HEK293 (cell line): ENCODE measurements at regions not wholly inside any gene's neighbourhood (a gene's known extent, or its start where the extent isn't known, plus 50 kb on each side); places are given as distances from the start of the nearest gene placed in this dataset.
"Not testable (repeated sequence)": the region's sequence is repeated elsewhere in the genome, so short reads cannot be mapped to it uniquely, and the experiment has no call there.

Experiments
- CTCF ChIA-PET: fragments of 350-600 bp; formaldehyde crosslinking; extraction: SDS; loops from one replicate; lab custom pipeline; 2021; ENCODE audit warnings: antibody characterized with exemption; lab: Yijun Ruan, JAX
- POLR2A ChIA-PET: fragments of 300-600 bp; formaldehyde crosslinking; extraction: SDS; loops from one replicate; lab custom pipeline; 2020; ENCODE audit warnings: antibody characterized with exemption, inconsistent platforms; lab: Yijun Ruan, JAX
- H3K27ac ChIP-seq: fragments of 200-500 bp; sonication (Bioruptor generic); 2 replicates; pipeline ENCODE4 v1.5.1; 2014; ENCODE audit warnings: low read depth, low read length, control low read depth, inconsistent platforms; ENCODE audit errors: extremely low read depth
- H3K36me3 ChIP-seq, 2 experiments: fragments of 200-500 bp in 1 of 2; sonication (Bioruptor generic) in 1 of 2; 1 replicate in 1 of 2; 2 replicates in 1 of 2; pipeline ENCODE4 v1.5.1; 2014 to 2017; ENCODE audit warnings: inconsistent platforms in 2 of 2, low read length in 2 of 2; ENCODE audit not compliant: control insufficient read depth in 2 of 2, insufficient read depth in 1 of 2
- H3K4me1 ChIP-seq: fragments of 200-500 bp; sonication (Bioruptor generic); 2 replicates; pipeline ENCODE4 v1.5.1; 2014; ENCODE audit warnings: mild to moderate bottlenecking, low read length, inconsistent platforms; ENCODE audit not compliant: control insufficient read depth, insufficient read depth
- H3K4me3 ChIP-seq: 2 replicates; pipeline ENCODE4 v1.5.1; 2011; ENCODE audit warnings: low read depth, mild to moderate bottlenecking, control low read depth, low read length, moderate library complexity
- H3K9me3 ChIP-seq: fragments of 200-500 bp; sonication (Bioruptor generic); 2 replicates; pipeline ENCODE4 v1.5.1; 2014; ENCODE audit warnings: low read depth, low read length, inconsistent platforms; ENCODE audit not compliant: control insufficient read depth, insufficient read depth
- BCL11A ChIP-seq: fragments of 450-650 bp; formaldehyde crosslinking; IDR thresholded peaks from 2 replicates; pipeline ENCODE4 v1.5.1; 2016; ENCODE audit warnings: low read depth, missing biosample characterization, missing genetic modification characterization
- GLIS1 ChIP-seq: fragments of 450-650 bp; formaldehyde crosslinking; IDR thresholded peaks from 2 replicates; pipeline ENCODE4 v1.5.1; 2016; ENCODE audit warnings: missing biosample characterization, missing genetic modification characterization
- HOXD13 ChIP-seq: sonication (generic); formaldehyde crosslinking; IDR thresholded peaks from 2 replicates; pipeline ENCODE4 v1.8.0; 2022; ENCODE audit warnings: missing genetic modification reagents, borderline replicate concordance
- ZFP3 ChIP-seq: fragments of 450-650 bp; formaldehyde crosslinking; IDR thresholded peaks from 2 replicates; pipeline ENCODE4 v1.5.1; 2016; ENCODE audit warnings: low read depth, missing biosample characterization, missing genetic modification characterization
- ZFP37 ChIP-seq: fragments of 450-650 bp; formaldehyde crosslinking; IDR thresholded peaks from 2 replicates; pipeline ENCODE4 v1.5.1; 2016; ENCODE audit warnings: missing biosample characterization, missing genetic modification characterization
- ZFP69B ChIP-seq: fragments of 450-650 bp; formaldehyde crosslinking; IDR thresholded peaks from 2 replicates; pipeline ENCODE4 v1.5.1; 2016; ENCODE audit warnings: missing biosample characterization, missing genetic modification characterization
- ZNF354C ChIP-seq: fragments of 450-650 bp; formaldehyde crosslinking; IDR thresholded peaks from 2 replicates; pipeline ENCODE4 v1.5.1; 2016; ENCODE audit warnings: missing biosample characterization, missing genetic modification characterization, low read depth, borderline replicate concordance
- ZNF548 ChIP-seq: fragments of 450-650 bp; formaldehyde crosslinking; IDR thresholded peaks from 2 replicates; pipeline ENCODE4 v1.5.1; 2016; ENCODE audit warnings: missing biosample characterization, missing genetic modification characterization
- ZNF621 ChIP-seq: fragments of 450-650 bp; formaldehyde crosslinking; IDR thresholded peaks from 2 replicates; pipeline ENCODE4 v1.5.1; 2017; ENCODE audit warnings: missing biosample characterization, missing genetic modification characterization
- ZSCAN16 ChIP-seq: fragments of 450-650 bp; formaldehyde crosslinking; IDR thresholded peaks from 2 replicates; pipeline ENCODE4 v1.5.1; 2016; ENCODE audit warnings: missing biosample characterization, missing genetic modification characterization
- TF ChIP-seq, protein P1 (sequence below): fragments of 450-650 bp; formaldehyde crosslinking; IDR thresholded peaks from 2 replicates; pipeline ENCODE4 v1.5.1; 2016; ENCODE audit warnings: missing biosample characterization, missing genetic modification characterization, low read depth
- TF ChIP-seq, protein P2 (sequence below): fragments of 450-650 bp; formaldehyde crosslinking; IDR thresholded peaks from 2 replicates; pipeline ENCODE4 v1.5.1; 2016; ENCODE audit warnings: missing biosample characterization, missing genetic modification characterization
- TF ChIP-seq, protein P3 (sequence below): fragments of 450-650 bp; formaldehyde crosslinking; IDR thresholded peaks from 2 replicates; pipeline ENCODE4 v1.5.1; 2016; ENCODE audit warnings: missing biosample characterization, missing genetic modification characterization
- TF ChIP-seq, protein P4 (sequence below): fragments of 450-650 bp; formaldehyde crosslinking; IDR thresholded peaks from 2 replicates; pipeline ENCODE4 v1.5.1; 2017; ENCODE audit warnings: missing biosample characterization, missing genetic modification characterization

DNA sequence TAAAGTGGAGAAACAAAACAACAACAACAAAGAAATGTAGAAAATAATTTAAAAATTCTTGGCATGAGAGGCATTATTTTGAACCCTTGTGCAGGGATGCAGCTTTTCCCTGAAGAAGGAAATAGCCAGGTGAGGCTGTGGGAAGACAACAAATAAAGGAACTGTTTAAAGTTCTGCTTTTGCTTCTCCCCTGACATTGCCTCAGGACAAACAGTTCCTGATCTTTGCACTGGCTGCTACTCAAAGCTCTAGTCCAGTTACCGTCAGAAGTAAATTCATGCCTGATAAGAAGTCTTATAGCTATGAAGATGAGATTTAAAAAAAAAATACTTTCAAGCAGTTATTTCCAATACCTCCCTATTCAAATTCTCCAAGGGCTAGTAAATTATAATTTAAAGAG is 233.8 kb downstream of the IL15 start (continued):
- TF ChIP-seq, protein P1, sequence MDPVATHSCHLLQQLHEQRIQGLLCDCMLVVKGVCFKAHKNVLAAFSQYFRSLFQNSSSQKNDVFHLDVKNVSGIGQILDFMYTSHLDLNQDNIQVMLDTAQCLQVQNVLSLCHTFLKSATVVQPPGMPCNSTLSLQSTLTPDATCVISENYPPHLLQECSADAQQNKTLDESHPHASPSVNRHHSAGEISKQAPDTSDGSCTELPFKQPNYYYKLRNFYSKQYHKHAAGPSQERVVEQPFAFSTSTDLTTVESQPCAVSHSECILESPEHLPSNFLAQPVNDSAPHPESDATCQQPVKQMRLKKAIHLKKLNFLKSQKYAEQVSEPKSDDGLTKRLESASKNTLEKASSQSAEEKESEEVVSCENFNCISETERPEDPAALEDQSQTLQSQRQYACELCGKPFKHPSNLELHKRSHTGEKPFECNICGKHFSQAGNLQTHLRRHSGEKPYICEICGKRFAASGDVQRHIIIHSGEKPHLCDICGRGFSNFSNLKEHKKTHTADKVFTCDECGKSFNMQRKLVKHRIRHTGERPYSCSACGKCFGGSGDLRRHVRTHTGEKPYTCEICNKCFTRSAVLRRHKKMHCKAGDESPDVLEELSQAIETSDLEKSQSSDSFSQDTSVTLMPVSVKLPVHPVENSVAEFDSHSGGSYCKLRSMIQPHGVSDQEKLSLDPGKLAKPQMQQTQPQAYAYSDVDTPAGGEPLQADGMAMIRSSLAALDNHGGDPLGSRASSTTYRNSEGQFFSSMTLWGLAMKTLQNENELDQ (tag by site-specific recombination), result no peak
- TF ChIP-seq ZNF548 (tag by site-specific recombination), result no peak
- TF ChIP-seq, protein P2, sequence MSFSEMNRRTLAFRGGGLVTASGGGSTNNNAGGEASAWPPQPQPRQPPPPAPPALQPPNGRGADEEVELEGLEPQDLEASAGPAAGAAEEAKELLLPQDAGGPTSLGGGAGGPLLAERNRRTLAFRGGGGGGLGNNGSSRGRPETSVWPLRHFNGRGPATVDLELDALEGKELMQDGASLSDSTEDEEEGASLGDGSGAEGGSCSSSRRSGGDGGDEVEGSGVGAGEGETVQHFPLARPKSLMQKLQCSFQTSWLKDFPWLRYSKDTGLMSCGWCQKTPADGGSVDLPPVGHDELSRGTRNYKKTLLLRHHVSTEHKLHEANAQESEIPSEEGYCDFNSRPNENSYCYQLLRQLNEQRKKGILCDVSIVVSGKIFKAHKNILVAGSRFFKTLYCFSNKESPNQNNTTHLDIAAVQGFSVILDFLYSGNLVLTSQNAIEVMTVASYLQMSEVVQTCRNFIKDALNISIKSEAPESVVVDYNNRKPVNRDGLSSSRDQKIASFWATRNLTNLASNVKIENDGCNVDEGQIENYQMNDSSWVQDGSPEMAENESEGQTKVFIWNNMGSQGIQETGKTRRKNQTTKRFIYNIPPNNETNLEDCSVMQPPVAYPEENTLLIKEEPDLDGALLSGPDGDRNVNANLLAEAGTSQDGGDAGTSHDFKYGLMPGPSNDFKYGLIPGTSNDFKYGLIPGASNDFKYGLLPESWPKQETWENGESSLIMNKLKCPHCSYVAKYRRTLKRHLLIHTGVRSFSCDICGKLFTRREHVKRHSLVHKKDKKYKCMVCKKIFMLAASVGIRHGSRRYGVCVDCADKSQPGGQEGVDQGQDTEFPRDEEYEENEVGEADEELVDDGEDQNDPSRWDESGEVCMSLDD (tag by site-specific recombination), result no peak

DNA sequence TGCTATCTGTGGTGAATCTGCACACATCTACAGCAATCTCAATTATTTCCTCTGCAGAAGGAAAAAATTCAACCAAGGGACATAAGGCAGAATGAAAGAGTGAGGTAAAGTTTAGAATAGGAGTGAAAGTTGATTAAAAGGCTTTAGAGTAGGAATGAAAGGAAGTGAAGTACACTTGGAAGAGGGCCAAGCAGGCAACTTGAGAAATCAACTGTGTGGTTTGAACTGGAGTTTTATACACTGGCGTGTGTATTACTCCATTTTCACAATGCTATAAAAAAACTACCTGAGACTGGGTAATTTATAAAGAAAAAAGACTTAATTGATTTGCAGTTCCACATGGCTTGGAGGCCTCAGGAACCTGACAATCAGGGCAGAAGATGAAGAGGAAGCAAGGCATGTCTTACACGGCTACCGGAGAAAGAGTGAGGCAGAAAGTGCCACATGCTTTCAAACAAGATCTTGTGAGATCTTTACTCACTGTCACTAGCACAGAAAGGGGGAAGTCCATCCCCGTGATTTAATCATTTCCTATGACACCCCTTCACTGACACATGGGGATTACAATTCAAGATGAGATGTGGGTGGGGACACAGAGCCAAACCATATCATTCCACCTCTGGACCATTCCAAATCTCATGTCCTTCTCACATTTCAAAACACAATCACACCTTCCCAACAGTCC is 234.8 kb downstream of the IL15 start:
- no peaks in the 10 kb centered on the region for H3K9me3 ChIP-seq
- TF ChIP-seq, protein P3, sequence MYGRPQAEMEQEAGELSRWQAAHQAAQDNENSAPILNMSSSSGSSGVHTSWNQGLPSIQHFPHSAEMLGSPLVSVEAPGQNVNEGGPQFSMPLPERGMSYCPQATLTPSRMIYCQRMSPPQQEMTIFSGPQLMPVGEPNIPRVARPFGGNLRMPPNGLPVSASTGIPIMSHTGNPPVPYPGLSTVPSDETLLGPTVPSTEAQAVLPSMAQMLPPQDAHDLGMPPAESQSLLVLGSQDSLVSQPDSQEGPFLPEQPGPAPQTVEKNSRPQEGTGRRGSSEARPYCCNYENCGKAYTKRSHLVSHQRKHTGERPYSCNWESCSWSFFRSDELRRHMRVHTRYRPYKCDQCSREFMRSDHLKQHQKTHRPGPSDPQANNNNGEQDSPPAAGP (tag by site-specific recombination), result no peak
- TF ChIP-seq BCL11A (tag by site-specific recombination), result no peak
- TF ChIP-seq HOXD13 (CRISPR knock-in tag), result no peak
- no peak for TF ChIP-seq ZFP69B (tag by site-specific recombination)
- TF ChIP-seq GLIS1 (tag by site-specific recombination), result no peak
- TF ChIP-seq ZFP37 (tag by site-specific recombination), result no peak
- TF ChIP-seq ZNF621 (tag by site-specific recombination), result no peak
- TF ChIP-seq, protein P4, sequence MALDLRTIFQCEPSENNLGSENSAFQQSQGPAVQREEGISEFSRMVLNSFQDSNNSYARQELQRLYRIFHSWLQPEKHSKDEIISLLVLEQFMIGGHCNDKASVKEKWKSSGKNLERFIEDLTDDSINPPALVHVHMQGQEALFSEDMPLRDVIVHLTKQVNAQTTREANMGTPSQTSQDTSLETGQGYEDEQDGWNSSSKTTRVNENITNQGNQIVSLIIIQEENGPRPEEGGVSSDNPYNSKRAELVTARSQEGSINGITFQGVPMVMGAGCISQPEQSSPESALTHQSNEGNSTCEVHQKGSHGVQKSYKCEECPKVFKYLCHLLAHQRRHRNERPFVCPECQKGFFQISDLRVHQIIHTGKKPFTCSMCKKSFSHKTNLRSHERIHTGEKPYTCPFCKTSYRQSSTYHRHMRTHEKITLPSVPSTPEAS (tag by site-specific recombination), result no peak
- no peak for TF ChIP-seq ZFP3 (tag by site-specific recombination)
- TF ChIP-seq ZSCAN16 (tag by site-specific recombination), result no peak
- TF ChIP-seq ZNF354C (tag by site-specific recombination), result no peak
- no peak overlapping the region for H3K27ac ChIP-seq
- ChIA-PET CTCF (no interaction called here), POLR2A (no interaction called here)
- H3K4me1 ChIP-seq, result no peaks in the 10 kb centered on the region
- no peak overlapping the region for H3K4me3 ChIP-seq
- no peaks in the 10 kb centered on the region for H3K36me3 ChIP-seq

DNA sequence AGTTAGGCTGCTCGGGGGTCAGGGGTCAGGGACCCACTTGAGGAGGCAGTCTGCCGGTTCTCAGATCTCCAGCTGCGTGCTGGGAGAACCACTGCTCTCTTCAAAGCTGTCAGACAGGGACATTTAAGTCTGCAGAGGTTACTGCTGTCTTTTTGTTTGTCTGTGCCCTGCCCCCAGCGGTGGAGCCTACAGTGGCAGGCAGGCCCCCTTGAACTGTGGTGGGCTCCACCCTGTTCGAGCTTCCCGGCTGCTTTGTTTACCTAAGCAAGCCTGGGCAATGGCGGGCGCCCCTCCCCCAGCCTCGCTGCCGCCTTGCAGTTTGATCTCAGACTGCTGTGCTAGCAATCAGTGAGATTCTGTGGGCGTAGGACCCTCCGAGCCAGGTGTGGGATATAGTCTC is 246.3 kb downstream of the IL15 start:
- H3K4me1 ChIP-seq, H3K9me3 ChIP-seq, H3K27ac ChIP-seq, CTCF ChIA-PET, H3K36me3 ChIP-seq, POLR2A ChIA-PET, H3K4me3 ChIP-seq: not testable (repeated sequence)
